ENCODE measurements at regions not wholly inside any gene's neighbourhood (a gene's known extent, or its start where the extent isn't known, plus 50 kb on each side); places are given as distances from the start of the nearest gene placed in this dataset.

DNA sequence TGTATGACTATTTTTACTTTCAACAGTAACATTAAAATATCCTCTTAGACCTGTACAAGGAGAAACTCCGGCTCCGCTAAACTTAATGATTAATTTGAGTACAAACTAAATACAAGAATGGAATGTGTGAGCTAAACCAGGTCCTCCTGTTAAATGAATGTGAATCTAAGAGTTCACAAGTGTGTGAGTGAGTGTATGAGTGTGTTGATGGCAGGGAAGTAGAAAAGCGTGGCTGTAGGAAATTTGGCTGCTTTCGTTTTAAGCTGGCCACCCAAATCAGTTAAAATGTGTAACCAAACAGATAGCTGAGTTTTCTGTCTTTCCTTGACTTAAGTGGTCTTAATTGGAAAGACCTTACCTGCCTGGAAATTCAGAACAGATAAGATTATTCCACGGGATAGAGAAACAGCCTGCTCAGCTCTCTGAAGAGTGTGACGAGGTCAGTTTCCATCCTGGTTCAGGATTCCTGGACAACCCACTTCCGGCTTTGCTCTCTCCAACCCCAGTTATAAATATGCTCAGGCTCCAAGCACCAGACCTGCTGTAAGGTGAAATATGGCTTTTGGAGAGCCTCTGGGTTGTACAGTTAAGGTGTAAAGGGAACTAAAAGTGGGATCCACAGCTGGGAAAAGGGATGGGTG lies 908.6 kb upstream of the EDIL3 start:
- no peak for DNase-seq (ENCODE audit: low read depth, low spot score)
- no peak overlapping the region for H3K4me3 ChIP-seq

DNA sequence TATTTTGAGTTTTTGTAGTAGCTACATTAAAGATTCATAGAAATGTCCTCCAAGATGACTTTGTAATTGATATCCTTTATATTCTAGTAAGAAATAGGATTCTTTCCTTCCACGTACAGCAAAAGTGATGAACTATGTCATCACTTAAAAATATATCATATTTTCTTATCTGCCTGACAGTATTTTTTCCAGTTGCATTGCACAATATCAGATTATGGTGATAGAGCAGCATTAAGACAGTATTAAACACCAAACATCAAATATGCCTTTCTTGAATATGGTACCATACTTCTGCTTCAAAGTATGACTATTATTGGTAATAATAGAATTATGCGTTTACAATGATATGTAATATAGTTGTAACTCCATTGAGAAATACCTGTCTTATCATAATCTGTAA lies 919.8 kb upstream of the EDIL3 start:
- TF ChIP-seq FOXP2 (optimal IDR thresholded peaks at IDR 0.05; ENCODE audit: control extremely low read depth, extremely low read length, insufficient read depth): no peak
- no peak for TF ChIP-seq POLR2AphosphoS5 (IDR thresholded peaks at IDR 0.05; ENCODE audit: borderline replicate concordance, low read depth, low read length)
- TF ChIP-seq EZH2 (IDR thresholded peaks at IDR 0.05): no peak
- H3K36me3 ChIP-seq (ENCODE audit: insufficient read depth, low read length): no peaks in the 10 kb centered on the region
- no peak overlapping the region for H3K4me3 ChIP-seq
- H3K9ac ChIP-seq (ENCODE audit: insufficient read length): no peak overlapping the region
- DNase-seq (ENCODE audit: low read depth, low spot score): no peak
- no peaks in the 10 kb centered on the region for H3K9me3 ChIP-seq (ENCODE audit: low read depth, low read length)
- no peak overlapping the region for H3K27ac ChIP-seq

More for the DNA sequence above, 908.6 kb upstream of the EDIL3 start:
- no peak overlapping the region for H3K9ac ChIP-seq (ENCODE audit: insufficient read length)
- no peaks in the 10 kb centered on the region for H3K9me3 ChIP-seq (ENCODE audit: low read depth, low read length)
- H3K27ac ChIP-seq: no peak overlapping the region
- TF ChIP-seq FOXP2 (optimal IDR thresholded peaks at IDR 0.05; ENCODE audit: control extremely low read depth, extremely low read length, insufficient read depth) (no peak), POLR2AphosphoS5 (IDR thresholded peaks at IDR 0.05; ENCODE audit: borderline replicate concordance, low read depth, low read length) (no peak), EZH2 (IDR thresholded peaks at IDR 0.05) (no peak)
- H3K36me3 ChIP-seq (ENCODE audit: insufficient read depth, low read length): no peaks in the 10 kb centered on the region

DNA sequence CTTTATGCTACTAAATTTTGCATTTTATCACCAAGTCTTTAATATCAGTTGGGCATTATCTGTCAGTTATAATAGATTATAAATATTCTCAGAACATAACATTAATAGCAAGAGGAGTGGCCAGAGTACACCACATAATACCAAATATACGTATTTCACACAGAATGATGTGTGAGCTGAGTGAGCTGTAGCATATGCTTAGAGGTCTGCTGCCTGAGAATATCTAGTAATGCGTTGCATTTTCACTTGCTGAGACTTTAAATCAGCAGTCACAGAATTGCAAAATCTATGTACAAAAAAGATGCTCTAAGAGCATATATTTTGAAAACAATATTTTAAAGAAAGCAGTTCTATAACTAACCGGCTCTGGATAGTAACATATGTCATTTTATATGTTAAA lies 921.1 kb upstream of the EDIL3 start:
- no peak for DNase-seq (ENCODE audit: low read depth, low spot score)
- Histone ChIP-seq H3K9me3 (ENCODE audit: low read depth, low read length) (no peaks in the 10 kb centered on the region), H3K4me3 (no peak overlapping the region), H3K9ac (ENCODE audit: insufficient read length) (no peak overlapping the region), H3K36me3 (ENCODE audit: insufficient read depth, low read length) (no peaks in the 10 kb centered on the region), H3K27ac (no peak overlapping the region)
- TF ChIP-seq FOXP2 (optimal IDR thresholded peaks at IDR 0.05; ENCODE audit: control extremely low read depth, extremely low read length, insufficient read depth): no peak
- TF ChIP-seq POLR2AphosphoS5 (IDR thresholded peaks at IDR 0.05; ENCODE audit: borderline replicate concordance, low read depth, low read length): no peak
- TF ChIP-seq EZH2 (IDR thresholded peaks at IDR 0.05): no peak

DNA sequence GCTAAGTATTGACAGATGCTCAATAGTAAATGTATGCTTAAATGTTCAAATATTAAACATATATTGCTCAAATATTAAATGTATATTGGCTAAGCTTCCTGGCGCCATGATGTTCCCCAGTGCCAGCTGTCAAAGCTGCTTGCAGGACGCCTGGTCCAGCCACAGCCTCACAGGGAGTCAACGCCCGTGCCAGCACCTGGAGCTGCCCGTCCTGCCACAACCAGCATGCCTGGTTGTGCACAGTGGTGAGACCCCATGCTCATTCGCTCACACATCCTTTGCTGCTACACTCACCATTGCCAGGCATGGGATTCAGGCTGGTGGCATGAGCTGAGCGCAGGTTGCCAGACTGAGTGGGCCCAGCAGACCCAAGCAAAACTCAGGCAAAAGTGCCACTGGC lies 926.9 kb upstream of the EDIL3 start:
- no peak overlapping the region for H3K9ac ChIP-seq (ENCODE audit: insufficient read length)
- TF ChIP-seq POLR2AphosphoS5 (IDR thresholded peaks at IDR 0.05; ENCODE audit: borderline replicate concordance, low read depth, low read length) (no peak), FOXP2 (optimal IDR thresholded peaks at IDR 0.05; ENCODE audit: control extremely low read depth, extremely low read length, insufficient read depth) (no peak), EZH2 (IDR thresholded peaks at IDR 0.05) (no peak)
- no peak overlapping the region for H3K27ac ChIP-seq
- no peaks in the 10 kb centered on the region for H3K36me3 ChIP-seq (ENCODE audit: insufficient read depth, low read length)
- no peak for DNase-seq (ENCODE audit: low read depth, low spot score)
- no peaks in the 10 kb centered on the region for H3K9me3 ChIP-seq (ENCODE audit: low read depth, low read length)
- H3K4me3 ChIP-seq: no peak overlapping the region

DNA sequence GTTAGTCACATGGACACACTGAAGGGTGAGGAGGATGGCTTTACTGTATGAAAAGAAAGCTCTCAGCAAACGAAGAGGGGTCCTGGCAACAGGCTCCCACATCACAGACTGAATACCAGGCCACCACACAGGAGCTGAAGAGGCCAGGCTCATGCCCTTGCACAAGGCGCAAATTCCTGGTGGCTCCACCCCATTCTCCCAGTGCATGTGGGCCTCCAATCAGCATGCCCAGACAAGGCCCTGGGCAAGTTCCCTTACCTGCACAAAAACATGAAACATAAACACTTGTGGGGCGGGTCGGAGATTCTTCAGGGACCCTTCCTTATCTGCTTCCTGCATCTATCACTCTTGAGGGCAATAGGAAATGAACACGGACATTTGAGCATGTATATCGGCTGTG lies 935.8 kb upstream of the EDIL3 start:
- TF ChIP-seq EZH2 (IDR thresholded peaks at IDR 0.05): no peak
- no peak for TF ChIP-seq FOXP2 (optimal IDR thresholded peaks at IDR 0.05; ENCODE audit: control extremely low read depth, extremely low read length, insufficient read depth)
- no peak for TF ChIP-seq POLR2AphosphoS5 (IDR thresholded peaks at IDR 0.05; ENCODE audit: borderline replicate concordance, low read depth, low read length)
- Histone ChIP-seq H3K27ac (no peak overlapping the region), H3K9ac (ENCODE audit: insufficient read length) (no peak overlapping the region), H3K36me3 (ENCODE audit: insufficient read depth, low read length) (no peaks in the 10 kb centered on the region), H3K4me3 (no peak overlapping the region), H3K9me3 (ENCODE audit: low read depth, low read length) (no peaks in the 10 kb centered on the region)
- DNase-seq (ENCODE audit: low read depth, low spot score): no peak

DNA sequence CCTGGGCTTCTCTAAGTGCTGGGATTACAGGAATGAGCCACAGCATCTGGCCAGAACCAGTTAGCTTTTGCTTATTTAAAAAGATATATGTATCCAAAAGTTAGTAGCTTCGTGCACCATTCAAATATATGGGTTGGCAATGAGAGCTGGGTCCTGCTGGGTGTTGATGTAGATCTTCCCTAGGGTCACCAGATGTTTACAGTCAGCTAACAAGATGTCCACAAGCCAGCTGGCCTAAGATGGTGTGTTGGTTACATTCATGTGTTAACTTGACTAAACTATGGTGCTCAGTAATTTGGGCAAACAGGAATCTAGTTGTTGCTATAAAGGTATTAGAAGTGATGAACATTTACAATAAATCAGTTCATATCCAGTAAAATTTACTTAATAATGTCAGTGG lies 948.6 kb upstream of the EDIL3 start:
- DNase-seq (ENCODE audit: low read depth, low spot score): no peak
- Histone ChIP-seq H3K4me3 (no peak overlapping the region), H3K9ac (ENCODE audit: insufficient read length) (no peak overlapping the region), H3K9me3 (ENCODE audit: low read depth, low read length) (no peaks in the 10 kb centered on the region), H3K36me3 (ENCODE audit: insufficient read depth, low read length) (no peaks in the 10 kb centered on the region), H3K27ac (no peak overlapping the region)
- TF ChIP-seq FOXP2 (optimal IDR thresholded peaks at IDR 0.05; ENCODE audit: control extremely low read depth, extremely low read length, insufficient read depth) (no peak), EZH2 (IDR thresholded peaks at IDR 0.05) (no peak), POLR2AphosphoS5 (IDR thresholded peaks at IDR 0.05; ENCODE audit: borderline replicate concordance, low read depth, low read length) (no peak)

DNA sequence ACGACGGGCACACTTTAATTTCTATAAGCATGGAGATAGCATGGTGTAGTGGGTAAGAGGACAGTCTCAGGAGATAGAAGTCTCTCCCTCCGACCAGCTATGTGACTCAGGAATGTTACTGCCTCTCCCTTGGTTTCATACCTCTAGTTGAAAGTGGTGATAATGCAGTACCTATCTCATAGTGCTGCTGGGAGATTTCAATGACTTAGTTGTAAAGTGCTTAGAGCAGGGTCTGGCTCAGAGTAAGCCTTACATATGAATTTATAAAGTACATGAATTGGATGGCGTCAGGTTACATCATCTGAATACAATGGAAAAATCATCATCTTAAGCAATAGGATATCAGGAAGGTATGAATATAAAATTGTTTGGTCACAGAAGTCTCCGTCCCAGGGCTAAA lies 952.8 kb upstream of the EDIL3 start:
- Histone ChIP-seq H3K27ac (no peak overlapping the region), H3K4me3 (no peak overlapping the region), H3K9ac (ENCODE audit: insufficient read length) (no peak overlapping the region), H3K36me3 (ENCODE audit: insufficient read depth, low read length) (no peaks in the 10 kb centered on the region), H3K9me3 (ENCODE audit: low read depth, low read length) (no peaks in the 10 kb centered on the region)
- TF ChIP-seq POLR2AphosphoS5 (IDR thresholded peaks at IDR 0.05; ENCODE audit: borderline replicate concordance, low read depth, low read length) (no peak), FOXP2 (optimal IDR thresholded peaks at IDR 0.05; ENCODE audit: control extremely low read depth, extremely low read length, insufficient read depth) (no peak), EZH2 (IDR thresholded peaks at IDR 0.05) (no peak)
- DNase-seq (ENCODE audit: low read depth, low spot score): no peak

DNA sequence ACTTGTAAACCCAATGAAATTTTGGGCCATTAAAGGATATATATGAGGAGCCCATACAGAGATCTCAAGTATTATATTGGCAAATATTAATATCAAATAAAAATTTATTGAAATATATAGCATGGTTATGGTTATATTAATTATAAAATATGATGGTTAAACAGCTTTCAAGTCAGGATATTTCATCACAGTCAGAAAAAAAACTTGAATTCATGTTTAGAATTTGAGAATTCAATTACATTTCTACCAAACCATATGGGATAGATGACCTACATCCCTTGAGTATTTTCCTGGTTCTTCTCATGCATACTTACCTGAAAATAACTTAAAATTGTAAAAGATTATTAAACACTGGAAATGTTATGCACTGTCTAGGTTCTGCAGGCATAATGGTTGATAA lies 956.1 kb upstream of the EDIL3 start:
- Histone ChIP-seq H3K4me3 (no peak overlapping the region), H3K9ac (ENCODE audit: insufficient read length) (no peak overlapping the region), H3K27ac (no peak overlapping the region), H3K36me3 (ENCODE audit: insufficient read depth, low read length) (no peaks in the 10 kb centered on the region), H3K9me3 (ENCODE audit: low read depth, low read length) (no peaks in the 10 kb centered on the region)
- no peak for DNase-seq (ENCODE audit: low read depth, low spot score)
- TF ChIP-seq EZH2 (IDR thresholded peaks at IDR 0.05): no peak
- TF ChIP-seq POLR2AphosphoS5 (IDR thresholded peaks at IDR 0.05; ENCODE audit: borderline replicate concordance, low read depth, low read length): no peak
- no peak for TF ChIP-seq FOXP2 (optimal IDR thresholded peaks at IDR 0.05; ENCODE audit: control extremely low read depth, extremely low read length, insufficient read depth)

DNA sequence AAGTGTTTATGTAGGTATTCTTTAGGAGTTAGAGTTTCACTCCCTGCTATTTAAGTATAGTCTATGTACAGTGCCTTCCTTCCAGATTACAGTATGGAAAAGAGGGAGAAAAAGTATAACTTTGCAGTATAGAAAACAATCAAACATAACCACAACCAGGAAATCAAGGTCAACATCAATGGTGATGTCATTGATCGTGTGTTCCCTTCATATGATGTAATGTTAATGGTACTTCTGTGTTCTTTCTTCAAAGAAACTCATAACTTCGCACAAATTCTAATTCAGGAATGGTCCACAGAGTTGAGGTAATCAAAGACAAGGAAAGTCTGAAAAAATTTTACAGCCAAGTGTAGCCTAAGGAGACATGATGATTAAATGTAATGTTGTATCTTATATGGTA lies 961.1 kb upstream of the EDIL3 start:
- H3K9me3 ChIP-seq (ENCODE audit: low read depth, low read length): no peaks in the 10 kb centered on the region
- DNase-seq (ENCODE audit: low read depth, low spot score): no peak
- H3K36me3 ChIP-seq (ENCODE audit: insufficient read depth, low read length): no peaks in the 10 kb centered on the region
- H3K27ac ChIP-seq: no peak overlapping the region
- no peak overlapping the region for H3K4me3 ChIP-seq
- H3K9ac ChIP-seq (ENCODE audit: insufficient read length): no peak overlapping the region
- no peak for TF ChIP-seq POLR2AphosphoS5 (IDR thresholded peaks at IDR 0.05; ENCODE audit: borderline replicate concordance, low read depth, low read length)
- TF ChIP-seq EZH2 (IDR thresholded peaks at IDR 0.05): no peak
- no peak for TF ChIP-seq FOXP2 (optimal IDR thresholded peaks at IDR 0.05; ENCODE audit: control extremely low read depth, extremely low read length, insufficient read depth)
